Right ventricle myocardium inferior (tissue), 1 donor: ENCODE measurements at regions not wholly inside any gene's neighbourhood (a gene's known extent, or its start where the extent isn't known, plus 50 kb on each side); places are given as distances from the start of the nearest gene placed in this dataset.
"Not testable (repeated sequence)": the region's sequence is repeated elsewhere in the genome, so short reads cannot be mapped to it uniquely, and the experiment has no call there.

Experiments
- ATAC-seq: fragments of 200-7000 bp; cut with Tn5 transposase; one replicate; pipeline ENCODE4 v1.9.1; 2020; ENCODE audit warnings: mild to moderate bottlenecking, moderate library complexity
- DNase-seq: peaks from one replicate; pipeline ENCODE4 v3.0.0; 2021; ENCODE audit errors: missing footprints
- intact Hi-C: fragments of 100-400 bp; cut with DNase I; formaldehyde crosslinking; loops from one replicate; pipeline ENCODE4 v1.11.0; 2022
- donor health status: DM: no; HTN: yes; CAD: no; lungs with severe emphysema.

- no peak for ATAC-seq
- intact Hi-C loops = no loop called here
- DNase-seq = no peak
These were observed 269.4 kb downstream of the RNF144B start for GRCh38 chr6:18656506-18656905.

GRCh38 chr6:18659994-18660393 lies 272.8 kb downstream of the RNF144B start:
- intact Hi-C loops = not testable (repeated sequence)

GRCh38 chr6:18663011-18663410 lies 275.9 kb downstream of the RNF144B start:
- ATAC-seq (no peak), DNase-seq (no peak)
- intact Hi-C loops = no loop called here

More at GRCh38 chr6:18659994-18660393, 272.8 kb downstream of the RNF144B start:
- not testable (repeated sequence) for ATAC-seq, DNase-seq

- DNase-seq = no peak
- ATAC-seq = no peak
- intact Hi-C loops = no loop called here
These were observed 277.3 kb downstream of the RNF144B start for GRCh38 chr6:18664401-18664800.

GRCh38 chr6:18667612-18668011 lies 280.5 kb downstream of the RNF144B start:
- intact Hi-C loops = no loop called here
- ATAC-seq = no peak
- DNase-seq = no peak

GRCh38 chr6:18668994-18669393 lies 281.8 kb downstream of the RNF144B start:
- DNase-seq (no peak), ATAC-seq (no peak)
- intact Hi-C loops = no loop called here

- DNase-seq (no peak), ATAC-seq (no peak)
- intact Hi-C loops = no loop called here
These were observed 285.7 kb downstream of the RNF144B start for GRCh38 chr6:18672852-18673251.

- DNase-seq (no peak), ATAC-seq (no peak)
- intact Hi-C loops = no loop called here
These were observed 287.2 kb downstream of the RNF144B start for GRCh38 chr6:18674346-18674745.

GRCh38 chr6:18675881-18676280 lies 288.7 kb downstream of the RNF144B start:
- no peak for ATAC-seq

GRCh38 chr6:18676548-18676947 lies 289.4 kb downstream of the RNF144B start:
- ATAC-seq = no peak
- DNase-seq = no peak
- intact Hi-C loops = no loop called here

More at GRCh38 chr6:18675881-18676280, 288.7 kb downstream of the RNF144B start:
- DNase-seq = no peak
- intact Hi-C loops = no loop called here

- intact Hi-C loops = no loop called here
These were observed 293.7 kb downstream of the RNF144B start for GRCh38 chr6:18680842-18681241.

GRCh38 chr6:18681832-18682503 lies 294.8 kb downstream of the RNF144B start:
- intact Hi-C loops = no loop called here
- ATAC-seq = no peak
- DNase-seq = no peak

More at GRCh38 chr6:18680842-18681241, 293.7 kb downstream of the RNF144B start:
- DNase-seq (no peak), ATAC-seq (no peak)

GRCh38 chr6:18684343-18684742 lies 297.2 kb downstream of the RNF144B start:
- ATAC-seq (no peak), DNase-seq (no peak)
- intact Hi-C loops = no loop called here

- DNase-seq (no peak), ATAC-seq (no peak)
- intact Hi-C loops = no loop called here
These were observed 306.0 kb downstream of the RNF144B start for GRCh38 chr6:18692929-18693685.

GRCh38 chr6:18693881-18694280 lies 306.7 kb downstream of the RNF144B start:
- intact Hi-C loops = no loop called here
- DNase-seq (no peak), ATAC-seq (no peak)

GRCh38 chr6:18703546-18703945 lies 316.4 kb downstream of the RNF144B start:
- ATAC-seq (no peak), DNase-seq (no peak)
- intact Hi-C loops = no loop called here

- ATAC-seq = no peak
- no peak for DNase-seq
- intact Hi-C loops = no loop called here
These were observed 320.7 kb downstream of the RNF144B start for GRCh38 chr6:18707714-18708439.

- DNase-seq (no peak), ATAC-seq (no peak)
- intact Hi-C loops = no loop called here
These were observed 325.4 kb downstream of the RNF144B start for GRCh38 chr6:18712595-18712994.

- intact Hi-C loops = no loop called here
- ATAC-seq = no peak
- DNase-seq = no peak
These were observed 332.9 kb downstream of the RNF144B start for GRCh38 chr6:18720075-18720474.

- intact Hi-C loops = no loop called here
- no peak for ATAC-seq
- no peak for DNase-seq
These were observed 336.9 kb downstream of the RNF144B start for GRCh38 chr6:18724056-18724455.
